ENCODE measurements at regions not wholly inside any gene's neighbourhood (a gene's known extent, or its start where the extent isn't known, plus 50 kb on each side); places are given as distances from the start of the nearest gene placed in this dataset.

- intact Hi-C loops (cut with DNase I) = loop anchor here in 2 of 10 donors (10.0 kb wide), 2 partner anchors 144 to 166 kb away; no protein-coding TSS in a partner anchor
- no peaks in the 10 kb centered on the region for H3K36me3 ChIP-seq
These were observed 154.9 kb downstream of the SOX4 start for GRCh38 chr6:21748343-21749056.

GRCh38 chr6:21749754-21750153 is 156.2 kb downstream of the SOX4 start:
- peaks cover 0 to 16% (median 7%) of the 10 kb centered on the region in 12 donors for H3K4me1 ChIP-seq
- TF ChIP-seq POLR2A (IDR thresholded peaks at IDR 0.05) (no peak), CTCF (IDR thresholded peaks at IDR 0.05) (no peak)
- H3K4me3 ChIP-seq = no peak overlapping the region
- 74 to 94% (median 83%) methylated on average over 2 of the region's 2 CpGs for WGBS, 4 donors
- no peaks in the 10 kb centered on the region for H3K9me3 ChIP-seq
- no peak for DNase-seq
- no peak overlapping the region for H3K27ac ChIP-seq
- intact Hi-C loops (cut with DNase I) = loop anchor here in 2 of 10 donors (10.0 kb wide), 2 partner anchors 145 to 165 kb away; no protein-coding TSS in a partner anchor
- H3K36me3 ChIP-seq = no peaks in the 10 kb centered on the region
- no peaks in the 10 kb centered on the region for H3K27me3 ChIP-seq
- no peak for ATAC-seq

More at GRCh38 chr6:21748343-21749056, 154.9 kb downstream of the SOX4 start:
- H3K4me3 ChIP-seq = no peak overlapping the region
- no peak for ATAC-seq
- WGBS, 4 donors = 61 to 71% (median 66%) methylated on average over 3 of the region's 3 CpGs
- H3K4me1 ChIP-seq = peaks cover 0 to 8% (median 2%) of the 10 kb centered on the region in 12 donors
- no peaks in the 10 kb centered on the region for H3K27me3 ChIP-seq
- H3K9me3 ChIP-seq = no peaks in the 10 kb centered on the region
- no peak overlapping the region for H3K27ac ChIP-seq
- TF ChIP-seq CTCF (IDR thresholded peaks at IDR 0.05) = no peak
- TF ChIP-seq POLR2A (IDR thresholded peaks at IDR 0.05) = no peak
- DNase-seq = no peak

- Histone ChIP-seq H3K36me3 (no peaks in the 10 kb centered on the region), H3K27ac (no peak overlapping the region), H3K9me3 (no peaks in the 10 kb centered on the region), H3K27me3 (no peaks in the 10 kb centered on the region), H3K4me1 (peaks cover 0 to 16% (median 7%) of the 10 kb centered on the region in 12 donors), H3K4me3 (no peak overlapping the region)
- WGBS, 4 donors = 67 to 90% (median 86%) methylated on average over 1 of the region's 1 CpG
- no peak for TF ChIP-seq POLR2A (IDR thresholded peaks at IDR 0.05)
- no peak for TF ChIP-seq CTCF (IDR thresholded peaks at IDR 0.05)
- DNase-seq (no peak), ATAC-seq (no peak)
- intact Hi-C loops (cut with DNase I) = no loop called here
These were observed 157.0 kb downstream of the SOX4 start for GRCh38 chr6:21750575-21750974.

GRCh38 chr6:21751608-21752007 is 158.1 kb downstream of the SOX4 start:
- peaks cover 0 to 16% (median 7%) of the 10 kb centered on the region in 12 donors for H3K4me1 ChIP-seq

More at GRCh38 chr6:21751608-21752007, 158.1 kb downstream of the SOX4 start:
- Histone ChIP-seq H3K27ac (no peak overlapping the region), H3K27me3 (no peaks in the 10 kb centered on the region), H3K9me3 (no peaks in the 10 kb centered on the region), H3K4me3 (no peak overlapping the region), H3K36me3 (no peaks in the 10 kb centered on the region)
- DNase-seq = no peak
- WGBS, 4 donors = 87 to 96% (median 93%) methylated on average over 6 of the region's 6 CpGs
- no peak for TF ChIP-seq POLR2A (IDR thresholded peaks at IDR 0.05)
- no peak for TF ChIP-seq CTCF (IDR thresholded peaks at IDR 0.05)
- intact Hi-C loops (cut with DNase I) = no loop called here
- ATAC-seq = no peak

All from heart left ventricle (tissue), 16 donors.